ENCODE measurements at regions not wholly inside any gene's neighbourhood (a gene's known extent, or its start where the extent isn't known, plus 50 kb on each side); places are given as distances from the start of the nearest gene placed in this dataset.
A peak's percentile ranks its signal among the peaks of the same experiment; 100 is the strongest.
"Not testable (repeated sequence)": the region's sequence is repeated elsewhere in the genome, so short reads cannot be mapped to it uniquely, and the experiment has no call there.

DNA sequence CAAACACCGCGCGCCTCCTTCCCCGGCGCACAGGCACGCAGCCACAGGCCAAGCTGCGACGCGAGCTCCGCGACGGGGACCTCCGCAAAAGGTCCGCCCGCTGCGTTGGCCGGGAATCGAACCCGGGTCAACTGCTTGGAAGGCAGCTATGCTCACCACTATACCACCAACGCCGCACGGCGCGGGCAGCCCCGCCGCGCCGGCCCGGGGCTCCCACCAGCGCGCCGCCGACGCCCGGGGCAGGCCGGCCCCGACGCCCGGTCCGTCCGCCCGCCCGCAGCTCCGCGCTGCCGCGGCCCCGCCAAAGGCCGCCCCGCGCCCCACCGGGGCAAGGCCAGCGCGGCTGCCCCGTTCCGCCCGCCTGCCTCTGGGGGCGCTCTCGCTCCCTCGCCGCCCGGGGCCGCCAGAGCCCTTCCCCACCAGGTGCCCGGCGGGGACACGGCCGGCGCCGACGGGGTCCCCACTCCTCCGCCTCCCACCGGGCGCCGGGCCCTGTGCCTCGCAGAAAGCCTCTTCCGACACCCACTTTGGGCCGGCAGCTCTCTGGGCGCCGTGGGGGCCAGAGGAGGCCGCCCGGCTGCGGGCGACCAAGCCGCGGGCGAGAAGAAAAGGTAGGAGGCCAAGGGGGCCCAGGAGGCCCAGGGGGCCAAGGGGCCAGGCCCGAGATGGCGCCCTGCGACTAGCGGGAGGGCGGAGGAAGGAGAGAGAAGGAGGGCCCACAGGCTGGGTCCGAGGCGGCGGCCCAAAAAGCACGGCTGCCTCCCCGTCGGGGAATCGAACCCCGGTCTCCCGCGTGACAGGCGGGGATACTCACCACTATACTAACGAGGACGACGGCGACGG is 50.2 kb upstream of the FCGR2A start:
- DNase-seq; intact Hi-C loops (cut with DNase I): not testable (repeated sequence)

GRCh38 chr1:161453950-161454864 is 51.0 kb upstream of the FCGR2A start:
- DNase-seq, result peak in 14 of 42 donors; percentile 4 to 53 (median 32)
- intact Hi-C loops (cut with DNase I), result not testable (repeated sequence)

GRCh38 chr1:161451698-161452348 is 53.4 kb upstream of the FCGR2A start:
- intact Hi-C loops (cut with DNase I); DNase-seq: not testable (repeated sequence)

DNA sequence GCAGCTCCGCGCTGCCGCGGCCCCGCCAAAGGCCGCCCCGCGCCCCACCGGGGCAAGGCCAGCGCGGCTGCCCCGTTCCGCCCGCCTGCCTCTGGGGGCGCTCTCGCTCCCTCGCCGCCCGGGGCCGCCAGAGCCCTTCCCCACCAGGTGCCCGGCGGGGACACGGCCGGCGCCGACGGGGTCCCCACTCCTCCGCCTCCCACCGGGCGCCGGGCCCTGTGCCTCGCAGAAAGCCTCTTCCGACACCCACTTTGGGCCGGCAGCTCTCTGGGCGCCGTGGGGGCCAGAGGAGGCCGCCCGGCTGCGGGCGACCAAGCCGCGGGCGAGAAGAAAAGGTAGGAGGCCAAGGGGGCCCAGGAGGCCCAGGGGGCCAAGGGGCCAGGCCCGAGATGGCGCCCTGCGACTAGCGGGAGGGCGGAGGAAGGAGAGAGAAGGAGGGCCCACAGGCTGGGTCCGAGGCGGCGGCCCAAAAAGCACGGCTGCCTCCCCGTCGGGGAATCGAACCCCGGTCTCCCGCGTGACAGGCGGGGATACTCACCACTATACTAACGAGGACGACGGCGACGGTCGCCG is 57.4 kb upstream of the FCGR2A start:
- DNase-seq; intact Hi-C loops (cut with DNase I): not testable (repeated sequence)

GRCh38 chr1:161447040-161447759 is 58.1 kb upstream of the FCGR2A start:
- intact Hi-C loops (cut with DNase I); DNase-seq: not testable (repeated sequence)

DNA sequence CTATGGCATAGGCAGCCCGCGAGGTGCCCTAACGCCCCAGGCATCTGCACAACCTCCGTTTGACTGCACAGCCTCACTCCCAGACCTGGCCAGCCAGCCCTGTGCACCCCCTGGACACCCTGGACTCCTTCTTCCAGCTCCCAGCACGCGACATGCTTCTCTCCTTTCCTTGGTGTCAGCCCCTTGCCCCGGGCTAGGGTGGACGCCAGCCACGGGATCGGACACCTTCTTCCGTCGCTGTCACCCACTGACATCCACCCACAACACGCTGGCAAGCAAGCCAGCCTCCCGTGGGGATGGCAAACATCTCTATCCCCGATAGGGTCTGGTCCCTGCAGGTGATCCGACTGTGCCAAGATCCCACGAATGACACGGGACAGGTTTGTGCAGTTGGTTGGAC is 60.5 kb upstream of the FCGR2A start:
- intact Hi-C loops (cut with DNase I), result not testable (repeated sequence)
- DNase-seq, result peak in 19 of 42 donors; percentile 8 to 59 (median 35)

- intact Hi-C loops (cut with DNase I); DNase-seq: not testable (repeated sequence)
Measured at GRCh38 chr1:161444255-161444654, 61.0 kb upstream of the FCGR2A start.

- DNase-seq, result peak in 39 of 42 donors; percentile 11 to 80 (median 50)
- intact Hi-C loops (cut with DNase I), result no loop called here
Measured at GRCh38 chr1:161440312-161440894, 64.9 kb upstream of the FCGR2A start.

DNA sequence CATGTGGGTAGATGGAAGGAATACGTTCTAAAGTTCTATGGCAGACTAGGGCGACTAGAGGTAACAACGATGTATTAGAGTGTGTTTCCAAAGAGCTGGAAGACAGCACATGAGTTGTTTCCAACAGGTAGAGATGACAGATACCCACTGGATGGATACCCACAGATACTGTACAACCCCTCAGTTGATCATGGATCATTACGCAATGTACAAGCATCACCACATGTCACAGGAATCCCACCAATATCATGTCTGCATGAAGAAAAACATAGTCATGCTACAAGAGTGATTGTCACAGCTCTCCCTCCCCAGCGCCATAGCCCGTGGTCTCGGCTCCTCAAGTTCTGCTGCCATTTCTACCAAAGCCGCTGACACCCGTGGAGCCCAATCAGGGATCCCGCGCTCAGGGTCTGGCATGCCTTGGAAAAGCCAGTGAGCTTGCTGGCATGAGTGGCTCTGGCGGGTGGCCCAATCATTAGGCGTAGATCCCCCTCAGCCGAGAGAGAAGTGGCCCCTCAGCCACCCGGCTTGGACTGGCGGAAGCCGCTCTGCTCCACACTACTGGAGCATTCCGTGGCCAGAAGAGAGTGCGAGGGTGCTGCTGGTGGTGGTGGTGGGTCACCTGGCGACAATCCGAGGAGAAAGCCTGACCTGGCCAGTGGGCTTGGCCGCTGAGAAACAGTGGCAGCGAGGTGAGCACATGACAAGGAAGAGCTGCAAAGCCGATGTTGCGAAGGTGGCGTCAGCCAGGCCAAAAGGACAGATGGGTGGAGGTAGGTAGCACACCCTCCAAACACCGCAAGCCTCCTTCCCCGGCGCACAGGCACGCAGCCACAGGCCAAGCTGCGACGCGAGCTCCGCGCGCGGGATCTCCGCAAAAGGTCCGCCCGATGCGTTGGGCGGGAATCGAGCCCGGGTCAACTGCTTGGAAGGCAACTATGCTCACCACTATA is 65.7 kb upstream of the FCGR2A start:
- intact Hi-C loops (cut with DNase I), result no loop called here
- peak in 14 of 42 donors; percentile 5 to 43 (median 18) for DNase-seq

GRCh38 chr1:161433191-161433590 is 65.5 kb upstream of the CFAP126 start:
- DNase-seq; intact Hi-C loops (cut with DNase I): not testable (repeated sequence)

DNA sequence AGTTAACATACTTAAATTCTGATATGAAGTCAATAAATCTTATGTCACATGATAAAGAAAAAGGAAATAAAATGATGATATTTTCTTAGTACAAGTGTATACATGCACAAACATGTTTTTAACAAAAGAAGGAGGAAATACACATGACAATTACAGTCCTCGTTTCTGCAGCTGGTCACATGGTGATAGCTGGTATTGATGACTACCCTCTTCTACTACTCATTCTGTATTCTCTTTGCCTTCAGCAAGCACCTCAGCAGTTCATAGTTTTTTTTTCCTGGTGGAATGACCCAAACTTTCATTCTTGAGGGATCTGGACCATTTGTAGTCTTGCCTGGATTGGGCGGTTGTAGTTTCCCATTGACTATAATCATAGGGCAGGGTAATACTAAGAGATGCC is 64.4 kb upstream of the CFAP126 start:
- intact Hi-C loops (cut with DNase I), result no loop called here
- DNase-seq, result no peak

DNA sequence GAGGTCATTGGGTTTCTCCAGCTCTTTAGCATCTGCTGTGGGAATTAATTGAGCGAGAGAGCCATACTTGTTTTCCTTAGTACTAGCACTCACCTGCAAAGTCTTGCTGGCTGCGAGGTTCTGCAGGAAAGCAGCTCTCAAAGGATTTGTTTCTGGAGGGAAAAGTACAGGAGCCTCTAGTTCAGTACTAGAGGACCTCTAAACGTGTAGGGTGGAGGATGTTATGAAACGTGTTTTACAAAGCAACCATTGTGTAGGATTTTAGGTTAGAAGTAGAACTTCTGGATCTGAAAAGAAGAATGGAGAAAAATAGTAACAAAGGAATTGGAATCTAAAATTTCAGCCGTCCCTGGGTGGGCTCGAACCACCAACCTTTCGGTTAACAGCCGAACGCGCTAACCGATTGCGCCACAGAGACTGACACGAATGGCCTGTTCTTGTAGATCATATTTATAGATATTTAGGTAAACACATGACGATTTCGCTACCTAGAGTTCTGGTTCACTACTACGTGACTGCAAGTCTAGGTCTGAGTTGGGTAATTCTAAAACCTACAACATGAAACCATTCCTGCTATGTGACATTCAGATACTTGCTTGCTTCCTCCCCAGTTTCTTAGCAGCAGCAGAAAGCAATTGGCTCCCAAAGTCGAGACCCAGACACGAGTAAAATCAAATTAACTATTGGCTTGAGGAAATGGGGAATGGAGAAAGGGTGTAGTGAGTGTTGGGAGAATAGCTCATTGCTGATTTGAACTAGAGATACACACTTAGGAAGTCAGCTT is 60.2 kb upstream of the CFAP126 start:
- intact Hi-C loops (cut with DNase I), result no loop called here
- DNase-seq, result peak in 2 of 42 donors; percentile 4 to 26

GRCh38 chr1:161422914-161423313 is 55.2 kb upstream of the CFAP126 start:
- DNase-seq; intact Hi-C loops (cut with DNase I): not testable (repeated sequence)

- no peak for DNase-seq
- intact Hi-C loops (cut with DNase I), result no loop called here
Measured at GRCh38 chr1:161421456-161421855, 53.8 kb upstream of the CFAP126 start.

DNA sequence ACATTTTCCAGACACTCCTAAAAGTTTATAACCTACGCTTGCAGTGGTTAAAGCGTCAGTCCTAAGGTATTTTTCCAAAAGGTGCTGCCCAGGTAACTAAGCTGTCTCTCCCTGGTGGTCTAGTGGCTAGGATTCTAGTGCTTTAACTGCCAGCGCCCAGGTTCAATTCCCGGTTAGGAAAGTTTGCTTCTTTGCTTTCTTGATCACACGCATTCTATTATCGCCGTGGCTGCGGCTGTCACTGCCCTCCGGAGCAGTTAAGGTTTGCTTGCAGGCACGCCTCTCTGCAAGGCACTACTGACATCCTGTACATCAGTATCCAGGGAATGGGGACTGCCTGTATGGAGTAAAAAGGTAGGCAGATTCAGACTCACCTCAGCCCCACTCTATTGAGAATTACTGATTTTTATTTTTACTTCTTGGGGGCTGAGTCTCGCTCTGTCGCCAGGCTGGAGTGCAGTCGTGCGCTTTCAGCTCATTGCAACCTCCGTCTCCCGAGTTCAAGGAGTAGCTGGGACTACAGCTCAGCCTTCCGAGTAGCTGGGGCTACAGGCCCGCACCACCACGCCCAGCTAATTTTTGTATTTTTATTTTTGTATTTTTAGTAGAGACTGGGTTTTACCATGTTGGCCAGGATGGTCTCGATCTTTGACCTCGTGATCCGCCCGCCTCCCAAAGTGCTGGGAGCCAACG is 53.2 kb upstream of the CFAP126 start:
- intact Hi-C loops (cut with DNase I), result no loop called here
- DNase-seq, result no peak

Data from head of caudate nucleus (tissue), 42 donors.